Ramos (cell line): ENCODE measurements at regions not wholly inside any gene's neighbourhood (a gene's known extent, or its start where the extent isn't known, plus 50 kb on each side); places are given as distances from the start of the nearest gene placed in this dataset.

Source experiments
- in situ Hi-C: fragments of 300-500 bp; cut with MboI; formaldehyde crosslinking; loops from one replicate; pipeline ENCODE4 v1.14.3; 2022; ENCODE audit warnings: low sequenced_read_pairs; ENCODE audit not compliant: unreplicated experiment

DNA sequence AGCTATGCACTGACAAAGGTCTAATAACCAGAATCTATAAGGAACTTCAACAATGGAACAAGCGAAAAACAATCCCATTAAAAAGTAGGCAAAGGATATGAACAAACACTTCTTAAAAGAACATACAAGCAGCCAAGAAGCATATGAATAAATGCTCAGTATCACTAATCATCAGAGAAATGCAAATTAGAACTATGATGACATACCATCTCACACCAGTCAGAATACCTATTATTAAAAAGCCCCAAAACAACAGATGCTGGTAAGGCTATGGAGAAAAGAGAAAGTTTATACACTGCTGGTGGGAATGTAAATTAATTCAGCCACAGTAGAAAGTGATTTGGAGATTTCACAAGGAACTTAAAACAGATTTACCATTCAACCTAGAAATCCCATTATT, 211.8 kb downstream of the EDN1 start:
- in situ Hi-C loops: no loop called here

- in situ Hi-C loops: no loop called here
These were observed 212.1 kb upstream of the PHACTR1 start for GRCh38 chr6:12504325-12504966.

DNA sequence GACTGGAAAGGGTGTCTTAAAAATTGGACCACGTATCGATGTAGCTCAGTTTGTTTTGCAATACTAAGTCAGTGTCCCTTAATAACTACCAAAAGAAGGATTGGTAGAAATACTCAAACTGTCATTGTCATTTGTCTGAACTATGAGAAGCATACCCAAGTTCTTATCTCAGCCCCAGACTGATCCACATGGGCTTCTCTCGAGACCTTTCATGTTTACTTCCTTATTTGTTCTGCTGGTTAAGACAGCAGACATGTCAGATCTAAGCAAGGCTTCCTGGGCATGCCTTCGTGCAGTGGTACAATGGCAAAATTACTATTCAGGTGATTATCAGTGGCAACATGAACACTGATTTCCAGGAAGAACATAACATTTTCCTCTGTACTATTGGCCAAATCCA, 211.1 kb upstream of the PHACTR1 start:
- in situ Hi-C loops: no loop called here

DNA sequence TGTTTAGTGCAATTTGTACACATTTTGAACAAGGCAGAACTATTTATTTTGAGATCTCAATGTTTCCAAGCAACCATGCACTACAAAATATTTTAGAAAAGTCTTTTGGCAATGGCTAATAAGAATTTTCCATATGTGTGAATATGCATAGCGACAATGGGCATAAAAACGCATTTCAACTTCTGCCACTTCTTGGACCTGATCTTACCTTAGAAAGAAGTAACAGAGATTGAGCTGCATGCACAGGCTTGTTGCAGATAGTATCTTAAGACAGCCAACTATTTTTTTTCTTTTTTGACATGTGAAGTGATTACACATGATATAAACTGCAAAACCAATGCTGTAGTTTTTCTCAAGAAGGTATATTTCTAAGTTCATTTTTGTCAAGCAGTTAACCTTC, 210.4 kb upstream of the PHACTR1 start:
- in situ Hi-C loops: no loop called here

- in situ Hi-C loops: no loop called here
These were observed 208.9 kb upstream of the PHACTR1 start for GRCh38 chr6:12507636-12508035.

GRCh38 chr6:12508553-12508952, 208.0 kb upstream of the PHACTR1 start:
- in situ Hi-C loops: no loop called here

GRCh38 chr6:12509060-12509459, 207.5 kb upstream of the PHACTR1 start:
- in situ Hi-C loops: no loop called here

- in situ Hi-C loops: no loop called here
These were observed 200.5 kb upstream of the PHACTR1 start for GRCh38 chr6:12516070-12516469.

DNA sequence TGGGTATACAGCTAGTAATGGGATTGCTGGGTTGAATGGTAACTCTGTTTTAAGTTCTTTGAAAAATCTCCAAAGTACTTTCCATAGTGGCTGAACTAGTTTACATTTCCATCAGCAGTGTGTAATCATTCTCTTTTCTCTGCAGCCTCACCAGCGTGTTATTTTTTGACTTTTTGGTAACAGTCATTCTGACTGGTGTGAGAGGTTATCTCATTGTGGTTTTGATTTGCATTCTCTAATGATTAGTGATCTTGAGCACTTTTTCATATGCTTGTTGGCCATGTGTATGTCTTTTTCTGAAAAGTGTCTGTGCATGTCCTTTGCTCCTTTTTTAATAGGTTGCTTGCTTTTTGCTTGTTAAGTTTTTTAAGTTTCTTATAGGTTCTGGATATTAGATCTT, 194.2 kb upstream of the PHACTR1 start:
- in situ Hi-C loops: no loop called here

GRCh38 chr6:12523726-12524125, 192.8 kb upstream of the PHACTR1 start:
- in situ Hi-C loops: no loop called here

- in situ Hi-C loops: no loop called here
These were observed 191.3 kb upstream of the PHACTR1 start for GRCh38 chr6:12525276-12525675.

DNA sequence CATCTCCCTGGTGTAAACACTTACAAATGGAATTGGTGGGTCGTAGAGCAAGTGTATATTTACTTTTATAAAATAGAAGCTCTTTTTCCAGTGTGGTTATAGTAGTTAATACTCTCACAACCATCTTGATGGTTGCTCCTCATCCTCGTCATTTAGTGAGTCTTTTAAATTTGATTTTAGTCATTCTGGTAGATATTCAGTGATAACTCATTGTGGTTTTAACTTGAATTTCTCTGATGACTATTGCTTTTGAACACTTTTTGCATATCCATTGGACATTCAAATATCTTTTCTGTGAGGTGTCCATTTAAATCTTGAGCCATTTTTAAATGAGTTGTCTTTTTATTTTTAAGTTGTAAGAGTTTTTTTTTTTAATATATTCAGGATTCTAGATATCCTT, 189.2 kb upstream of the PHACTR1 start:
- in situ Hi-C loops: no loop called here

GRCh38 chr6:12528136-12528535, 188.4 kb upstream of the PHACTR1 start:
- in situ Hi-C loops: no loop called here

DNA sequence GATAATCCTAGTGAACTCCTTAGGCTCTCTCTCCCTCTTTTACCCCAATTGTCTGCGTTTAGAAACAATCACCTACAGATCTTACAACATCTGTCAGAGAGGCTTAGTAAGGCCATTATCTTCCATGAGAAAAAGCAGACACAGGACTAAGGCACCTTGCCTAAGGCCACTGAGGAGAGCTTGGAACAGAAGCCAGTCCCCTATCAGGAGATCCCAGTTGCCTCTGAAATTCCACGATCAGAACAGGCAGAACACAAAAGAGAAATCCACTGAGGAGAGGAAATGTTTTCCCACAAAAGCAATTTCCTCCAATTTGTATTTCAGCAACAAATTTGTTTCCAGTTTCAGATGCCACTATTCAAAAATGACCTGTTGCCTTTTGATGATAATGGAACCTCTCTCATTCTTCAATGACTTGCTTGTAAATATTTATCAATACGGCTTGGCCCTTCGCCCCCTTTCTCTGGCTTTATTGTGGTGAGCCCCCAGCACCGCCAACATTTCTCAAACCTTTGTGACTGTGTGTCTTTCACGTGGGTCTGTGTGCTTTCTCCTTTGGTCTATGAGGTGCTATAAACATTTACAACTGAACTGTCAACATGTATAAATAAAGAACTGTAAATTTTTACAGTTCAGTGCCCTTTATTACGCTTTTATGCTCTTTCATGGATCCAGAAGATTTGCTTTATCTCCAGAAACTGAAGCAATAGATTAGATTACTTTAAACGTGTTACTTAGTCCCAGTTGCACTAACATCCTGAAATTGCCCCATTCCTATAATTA, 187.8 kb upstream of the PHACTR1 start:
- in situ Hi-C loops: no loop called here

- in situ Hi-C loops: no loop called here
These were observed 187.1 kb upstream of the PHACTR1 start for GRCh38 chr6:12529364-12530019.

- in situ Hi-C loops: no loop called here
These were observed 186.2 kb upstream of the PHACTR1 start for GRCh38 chr6:12530345-12530744.

DNA sequence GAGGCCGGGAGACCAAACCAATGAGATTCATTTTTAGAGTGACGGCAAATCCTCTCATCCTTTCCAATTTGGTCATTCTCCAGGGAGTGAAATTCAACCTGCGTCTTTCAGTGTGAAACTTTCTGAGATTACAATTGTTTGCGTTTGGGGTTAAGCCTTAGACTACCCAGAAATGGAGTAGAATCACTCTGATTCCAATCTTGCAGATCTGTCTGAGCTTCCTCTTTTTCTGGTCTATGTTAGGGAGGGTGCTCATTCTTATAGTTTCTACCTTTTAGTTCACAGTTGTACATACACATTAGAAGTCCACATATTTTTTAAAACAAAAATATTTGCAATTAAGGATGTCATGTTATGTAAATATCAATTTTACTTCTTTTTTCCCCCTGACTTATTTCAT, 183.0 kb upstream of the PHACTR1 start:
- in situ Hi-C loops: no loop called here

- in situ Hi-C loops: no loop called here
These were observed 182.3 kb upstream of the PHACTR1 start for GRCh38 chr6:12534069-12534853.

GRCh38 chr6:12535586-12536314, 180.8 kb upstream of the PHACTR1 start:
- in situ Hi-C loops: no loop called here

GRCh38 chr6:12536416-12536815, 180.2 kb upstream of the PHACTR1 start:
- in situ Hi-C loops: no loop called here
